ENCODE measurements at regions not wholly inside any gene's neighbourhood (a gene's known extent, or its start where the extent isn't known, plus 50 kb on each side); places are given as distances from the start of the nearest gene placed in this dataset.

GRCh38 chr1:222370081-222370912 is 177.6 kb downstream of the HHIPL2 start:
- Histone ChIP-seq H4K20me1 (ENCODE audit: insufficient read depth) (no peaks in the 10 kb centered on the region), H3K27me3 (ENCODE audit: insufficient read depth, low read length) (no peaks in the 10 kb centered on the region), H3K79me2 (ENCODE audit: insufficient read depth, low read length) (no peaks in the 10 kb centered on the region), H3K9me3 (ENCODE audit: control insufficient read depth in 1 of 2, insufficient read depth in 1 of 2, low read depth in 1 of 2, low read length in 2 of 2) (no peaks in the 10 kb centered on the region), H3K4me1 (ENCODE audit: control insufficient read depth in 1 of 2, insufficient read depth in 2 of 2, low read length in 2 of 2) (peaks cover 0 to 6% of the 10 kb centered on the region in 2 experiments; a peak in 1 of 4 replicates), H3K36me3 (ENCODE audit: control insufficient read depth in 1 of 2, insufficient read depth in 2 of 2, low read length in 2 of 2) (no peaks in the 10 kb centered on the region), H2AFZ (ENCODE audit: low read depth, low read length, poor library complexity, severe bottlenecking) (no peak overlapping the region), H3K9me2 (ENCODE audit: insufficient read depth) (no peaks in the 10 kb centered on the region), H3K27ac (ENCODE audit: low read depth, low read length) (no peak overlapping the region), H3K4me2 (ENCODE audit: low read length) (no peak overlapping the region), H3K9ac (ENCODE audit: low read length) (no peak overlapping the region), H3K4me3 (replicated peaks in 1 of 2; ENCODE audit: low read depth in 1 of 2, low read length in 2 of 2) (no peak overlapping the region)
- POLR2A ChIA-PET = no interaction called here
- CTCF ChIA-PET = no interaction called here
- BruUV-seq (replicated peaks) = no TSS peak
- TF ChIP-seq POLR2AphosphoS5 (IDR thresholded peaks at IDR 0.05; ENCODE audit: low read depth, low read length) (no peak), EGR1 (IDR thresholded peaks at IDR 0.05; ENCODE audit: low read depth) (no peak), SIN3A (IDR thresholded peaks at IDR 0.05; ENCODE audit: low read depth) (no peak), SRF (IDR thresholded peaks at IDR 0.05; ENCODE audit: low read depth) (no peak), SP1 (IDR thresholded peaks at IDR 0.05; ENCODE audit: low read depth) (no peak), ZNF274 (IDR thresholded peaks at IDR 0.05; ENCODE audit: low read depth, low read length) (no peak)
- TF ChIP-seq, protein P1, sequence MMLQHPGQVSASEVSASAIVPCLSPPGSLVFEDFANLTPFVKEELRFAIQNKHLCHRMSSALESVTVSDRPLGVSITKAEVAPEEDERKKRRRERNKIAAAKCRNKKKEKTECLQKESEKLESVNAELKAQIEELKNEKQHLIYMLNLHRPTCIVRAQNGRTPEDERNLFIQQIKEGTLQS (IDR thresholded peaks at IDR 0.05) = no peak
- intact Hi-C loops (cut with micrococcal nuclease) = no loop called here
- DNase-seq (ENCODE audit: low read depth, low spot score) (no peak), ATAC-seq (0 out of 2 replicates have a peak, but pooled peaks have one; percentile 20)
- RAD21 ChIA-PET (ENCODE audit: low non-redundant PET in 1 of 2, low total read pairs in 2 of 2, uncharacterized antibody in 2 of 2, unreplicated experiment in 2 of 2) = no interaction called here

GRCh38 chr1:222369148-222369547 is 178.8 kb downstream of the HHIPL2 start:
- Histone ChIP-seq H3K36me3 (ENCODE audit: control insufficient read depth in 1 of 2, insufficient read depth in 2 of 2, low read length in 2 of 2) (no peaks in the 10 kb centered on the region), H3K27ac (ENCODE audit: low read depth, low read length) (no peak overlapping the region), H2AFZ (ENCODE audit: low read depth, low read length, poor library complexity, severe bottlenecking) (no peak overlapping the region), H3K4me1 (ENCODE audit: control insufficient read depth in 1 of 2, insufficient read depth in 2 of 2, low read length in 2 of 2) (peaks cover 0 to 6% of the 10 kb centered on the region in 2 experiments; a peak in 1 of 4 replicates), H3K9me2 (ENCODE audit: insufficient read depth) (no peaks in the 10 kb centered on the region), H3K9me3 (ENCODE audit: control insufficient read depth in 1 of 2, insufficient read depth in 1 of 2, low read depth in 1 of 2, low read length in 2 of 2) (no peaks in the 10 kb centered on the region), H3K4me3 (replicated peaks in 1 of 2; ENCODE audit: low read depth in 1 of 2, low read length in 2 of 2) (no peak overlapping the region), H3K27me3 (ENCODE audit: insufficient read depth, low read length) (0 out of 2 replicates have a peak, but pooled peaks cover 3% of the 10 kb centered on the region), H4K20me1 (ENCODE audit: insufficient read depth) (no peaks in the 10 kb centered on the region), H3K9ac (ENCODE audit: low read length) (no peak overlapping the region), H3K4me2 (ENCODE audit: low read length) (no peak overlapping the region), H3K79me2 (ENCODE audit: insufficient read depth, low read length) (no peaks in the 10 kb centered on the region)
- ChIA-PET RAD21 (ENCODE audit: low non-redundant PET in 1 of 2, low total read pairs in 2 of 2, uncharacterized antibody in 2 of 2, unreplicated experiment in 2 of 2) (no interaction called here), POLR2A (no interaction called here), CTCF (no interaction called here)
- ATAC-seq (no peak), DNase-seq (ENCODE audit: low read depth, low spot score) (no peak)
- intact Hi-C loops (cut with micrococcal nuclease) = no loop called here
- BruUV-seq (replicated peaks) = no TSS peak
- TF ChIP-seq SP1 (IDR thresholded peaks at IDR 0.05; ENCODE audit: low read depth) = no peak
- no peak for TF ChIP-seq EZH2 (IDR thresholded peaks at IDR 0.05)
- no peak for TF ChIP-seq YY1 (IDR thresholded peaks at IDR 0.05; ENCODE audit: extremely low read depth, insufficient replicate concordance, low read depth, low read length)
- TF ChIP-seq TCF7L2 (IDR thresholded peaks at IDR 0.05; ENCODE audit: borderline replicate concordance, extremely low read depth, insufficient read depth, insufficient read length) = no peak
- no peak for TF ChIP-seq CBX3 (IDR thresholded peaks at IDR 0.05; ENCODE audit: low read depth)
- TF ChIP-seq EGR1 (IDR thresholded peaks at IDR 0.05; ENCODE audit: low read depth) = no peak
- TF ChIP-seq JUND (IDR thresholded peaks at IDR 0.05) = no peak
- TF ChIP-seq REST (IDR thresholded peaks at IDR 0.05; ENCODE audit: low read depth) = no peak
- no peak for TF ChIP-seq RAD21 (IDR thresholded peaks at IDR 0.05; ENCODE audit: low read depth)
- no peak for TF ChIP-seq MAX (IDR thresholded peaks at IDR 0.05)

Data from HCT116 (cell line).